GM12878 (cell line): ENCODE measurements at regions not wholly inside any gene's neighbourhood (a gene's known extent, or its start where the extent isn't known, plus 50 kb on each side); places are given as distances from the start of the nearest gene placed in this dataset.

ENCODE experiments used
- CEBPB ChIP-seq, 2 experiments: fragments of 150-350 bp in 1 of 2; IDR thresholded peaks; 2 replicates each; pipeline ENCODE4 v1.6.1; 2012 to 2014; ENCODE audit warnings: low read depth in 2 of 2, low read length in 2 of 2, borderline replicate concordance in 1 of 2, inconsistent platforms in 1 of 2
- CEBPZ ChIP-seq: fragments of 150-350 bp; IDR thresholded peaks from 2 replicates; pipeline ENCODE4 v1.6.1; 2016; ENCODE audit warnings: low read depth, low read length
- CTCF ChIP-seq, 3 experiments: IDR thresholded peaks in 2 of 3; conservative IDR thresholded peaks in 1 of 3; 2 replicates each; pipeline ENCODE4 v1.5.1; 2011; ENCODE audit warnings: low read depth in 3 of 3, low read length in 3 of 3, mild to moderate bottlenecking in 3 of 3, control low read depth in 2 of 3, moderate library complexity in 2 of 3, inconsistent platforms in 1 of 3, mixed read lengths in 1 of 3; ENCODE audit not compliant: control insufficient read depth in 2 of 3, insufficient read depth in 1 of 3; ENCODE audit errors: extremely low read depth in 1 of 3
- EZH2 ChIP-seq: IDR thresholded peaks from 2 replicates; pipeline ENCODE4 v1.6.1; 2012; ENCODE audit warnings: low read depth, mild to moderate bottlenecking, control low read depth, inconsistent platforms, low read length, borderline replicate concordance; ENCODE audit not compliant: control insufficient read depth
- RBBP5 ChIP-seq: fragments of 200-600 bp; sonication (generic); conservative IDR thresholded peaks from 2 replicates; pipeline ENCODE4 v1.6.1; 2016
- USF2 ChIP-seq: IDR thresholded peaks from 2 replicates; pipeline ENCODE4 v1.6.1; 2011; ENCODE audit warnings: low read depth, low read length, improper control_type of control experiment, borderline replicate concordance

DNA sequence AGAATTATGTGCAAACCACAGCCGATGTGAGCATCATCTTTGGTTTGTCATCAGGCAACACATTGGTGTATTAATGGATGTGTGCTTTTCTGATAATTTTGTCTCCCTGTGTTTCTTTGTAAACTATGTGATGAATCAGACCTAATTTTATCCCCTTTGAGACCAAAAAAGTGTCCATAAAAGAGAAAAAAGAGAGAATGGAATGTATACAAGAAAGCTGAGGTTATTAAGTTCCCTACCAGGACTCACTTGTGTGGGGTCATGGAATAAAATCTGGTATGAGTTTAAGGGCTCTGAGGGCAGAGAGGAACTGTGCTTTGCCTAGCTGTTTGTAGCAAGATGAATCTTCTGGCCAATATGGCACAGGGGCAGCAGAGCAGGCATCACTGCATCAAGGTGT, 239.5 kb upstream of the HAND2 start:
- no peak for TF ChIP-seq EZH2
- no peak for TF ChIP-seq RBBP5
- no peak for TF ChIP-seq CEBPZ
- TF ChIP-seq CTCF (IDR thresholded peaks at IDR 0.05 in 2 of 3, conservative IDR thresholded peaks at IDR 0.05 in 1 of 3; ENCODE audit: control insufficient read depth in 2 of 3, extremely low read depth in 1 of 3, insufficient read depth in 1 of 3, low read depth in 3 of 3, low read length in 3 of 3) = no peak
- no peak for TF ChIP-seq CEBPB (IDR thresholded peaks at IDR 0.05; ENCODE audit: borderline replicate concordance in 1 of 2, low read depth in 2 of 2, low read length in 2 of 2)
- no peak for TF ChIP-seq USF2
